Prostate gland (tissue), 2 donors: ENCODE measurements at regions not wholly inside any gene's neighbourhood (a gene's known extent, or its start where the extent isn't known, plus 50 kb on each side); places are given as distances from the start of the nearest gene placed in this dataset.

ENCODE experiments used
- DNase-seq: peaks from one replicate; pipeline ENCODE4 v3.0.0-alpha.2; 2019; ENCODE audit warnings: low spot score
- H3K27ac ChIP-seq, 2 donors: fragments of 200-600 bp; sonication (generic); 2 replicates each; pipeline ENCODE4 v1.5.1; 2017 to 2019
- H3K27me3 ChIP-seq: fragments of 200-600 bp; sonication (generic); replicated peaks from 2 replicates; pipeline ENCODE4 v1.5.1; 2019; ENCODE audit not compliant: insufficient read depth
- H3K36me3 ChIP-seq, 2 donors: fragments of 200-600 bp; sonication (generic); 1 replicate in 1 of 2; 2 replicates in 1 of 2; pipeline versions ENCODE4 v1.5.1 to v1.8.1; 2017 to 2019
- H3K4me1 ChIP-seq: fragments of 200-600 bp; sonication (generic); replicated peaks from 2 replicates; pipeline ENCODE4 v1.5.1; 2019
- H3K4me3 ChIP-seq, 2 donors: fragments of 200-600 bp; sonication (generic); 2 replicates each; pipeline ENCODE4 v1.5.1; 2017 to 2019
- H3K9me3 ChIP-seq: fragments of 200-600 bp; sonication (generic); 2 replicates; pipeline ENCODE4 v1.5.1; 2017
- CTCF ChIP-seq, 4 experiments: fragments of 200-600 bp in 2 of 4; fragments of 450-650 bp in 2 of 4; sonication (generic) in 2 of 4; IDR thresholded peaks; 1 replicate in 3 of 4; 2 replicates in 1 of 4; pipeline ENCODE4 v1.5.1; 2016 to 2019; ENCODE audit warnings: antibody characterized with exemption in 4 of 4, mild to moderate bottlenecking in 2 of 4, moderate library complexity in 2 of 4
- POLR2A ChIP-seq: fragments of 450-650 bp; IDR thresholded peaks from one replicate; pipeline ENCODE4 v1.6.1; 2016; ENCODE audit warnings: antibody characterized with exemption, mild to moderate bottlenecking
- POLR2AphosphoS5 ChIP-seq: sonication (generic); formaldehyde crosslinking; IDR thresholded peaks from one replicate; pipeline ENCODE4 v1.6.1; 2017; ENCODE audit warnings: antibody characterized with exemption
- WGBS: methylation state at CpG from one replicate; pipeline ENCODE4 v1.1.5; 2018; 5-methylcytosine and 5-hydroxymethylcytosine counted together
- intact Hi-C: fragments of 100-400 bp; cut with DNase I; formaldehyde crosslinking; loops from one replicate; pipeline ENCODE4 v1.14.2; 2022

DNA sequence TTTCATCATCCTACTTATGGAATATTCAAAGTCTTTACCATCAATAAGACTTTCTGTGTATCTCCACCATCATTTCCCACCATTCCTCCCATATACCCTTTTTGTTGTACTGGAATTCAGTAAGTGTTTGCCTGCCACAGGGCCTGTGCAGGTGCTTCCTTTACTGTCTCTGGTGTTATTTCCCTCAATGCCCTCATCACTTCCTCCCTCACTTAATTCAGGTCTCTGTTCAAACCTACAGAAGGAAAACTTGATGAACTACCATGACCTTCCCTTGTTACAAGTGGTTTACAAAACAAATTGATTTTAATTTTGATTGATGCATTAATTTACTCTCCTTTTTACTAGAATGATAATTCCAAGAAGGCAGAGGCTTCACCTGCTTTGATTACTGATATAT, 159.5 kb upstream of the FAT4 start:
- no peak overlapping the region for H3K27ac ChIP-seq
- no peak for DNase-seq
- H3K36me3 ChIP-seq = no peaks in the 10 kb centered on the region
- H3K27me3 ChIP-seq = no peaks in the 10 kb centered on the region
- H3K9me3 ChIP-seq = no peaks in the 10 kb centered on the region
- intact Hi-C loops = no loop called here
- H3K4me1 ChIP-seq = no peaks in the 10 kb centered on the region
- no peak overlapping the region for H3K4me3 ChIP-seq
- TF ChIP-seq CTCF (IDR thresholded peaks at IDR 0.05) (no peak), POLR2AphosphoS5 (no peak), POLR2A (no peak)

DNA sequence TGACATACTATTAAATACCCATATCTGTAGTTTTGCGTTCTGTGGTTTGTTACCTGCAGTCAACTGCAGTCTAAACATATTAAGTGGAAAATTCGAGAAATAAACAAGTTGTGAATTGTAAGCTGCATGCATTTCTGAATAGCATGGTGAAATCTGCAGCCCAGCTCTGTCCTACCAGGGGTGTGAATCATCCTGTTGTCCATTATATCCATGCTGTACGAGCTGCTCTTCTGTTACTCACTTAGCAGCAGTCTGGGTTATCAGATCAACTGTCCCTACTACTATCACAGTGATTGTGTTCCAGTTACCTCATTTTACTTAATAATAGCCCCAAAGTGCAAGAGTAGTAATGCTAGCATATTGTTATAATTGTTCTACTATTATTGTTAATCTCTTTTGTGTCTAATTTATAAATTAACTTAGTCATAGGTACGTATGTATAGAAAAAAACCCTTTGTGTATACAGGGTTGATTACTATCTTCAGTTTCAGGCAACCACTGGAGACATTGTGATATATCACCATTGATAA, 173.7 kb upstream of the FAT4 start:
- 70% methylated on average over 4 of the region's 4 CpGs for WGBS
- Histone ChIP-seq H3K27me3 (no peaks in the 10 kb centered on the region), H3K36me3 (no peaks in the 10 kb centered on the region), H3K4me3 (no peak overlapping the region), H3K27ac (no peak overlapping the region), H3K9me3 (no peaks in the 10 kb centered on the region), H3K4me1 (no peaks in the 10 kb centered on the region)
- DNase-seq = no peak
- intact Hi-C loops = no loop called here
- TF ChIP-seq POLR2AphosphoS5 (no peak), POLR2A (no peak), CTCF (IDR thresholded peaks at IDR 0.05) (no peak)

DNA sequence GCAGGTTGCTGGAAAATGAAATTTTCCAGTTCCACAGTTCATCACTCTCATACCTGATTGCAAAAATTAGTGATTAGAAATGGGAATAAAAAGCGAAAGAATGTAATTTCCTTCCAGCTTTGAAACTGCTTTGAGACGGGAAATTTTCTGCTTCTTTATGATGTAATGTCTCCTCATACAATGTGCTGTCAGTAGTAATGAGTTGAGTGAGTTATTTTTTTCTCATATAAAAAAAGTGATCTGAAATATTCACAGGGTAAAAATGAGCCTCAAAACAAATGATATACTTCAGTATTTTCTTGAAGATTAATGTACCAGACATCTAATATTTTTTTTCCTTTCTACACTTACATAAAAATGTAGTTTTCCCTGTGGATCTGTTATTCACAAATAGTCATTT, 179.1 kb upstream of the FAT4 start:
- H3K27me3 ChIP-seq = no peaks in the 10 kb centered on the region
- intact Hi-C loops = no loop called here
- 79% methylated on average over 2 of the region's 2 CpGs for WGBS
- H3K4me3 ChIP-seq = no peak overlapping the region
- no peak for DNase-seq
- no peak overlapping the region for H3K27ac ChIP-seq
- H3K4me1 ChIP-seq = no peaks in the 10 kb centered on the region
- H3K36me3 ChIP-seq = no peaks in the 10 kb centered on the region
- H3K9me3 ChIP-seq = no peaks in the 10 kb centered on the region
- no peak for TF ChIP-seq POLR2A
- no peak for TF ChIP-seq POLR2AphosphoS5
- no peak for TF ChIP-seq CTCF (IDR thresholded peaks at IDR 0.05)

DNA sequence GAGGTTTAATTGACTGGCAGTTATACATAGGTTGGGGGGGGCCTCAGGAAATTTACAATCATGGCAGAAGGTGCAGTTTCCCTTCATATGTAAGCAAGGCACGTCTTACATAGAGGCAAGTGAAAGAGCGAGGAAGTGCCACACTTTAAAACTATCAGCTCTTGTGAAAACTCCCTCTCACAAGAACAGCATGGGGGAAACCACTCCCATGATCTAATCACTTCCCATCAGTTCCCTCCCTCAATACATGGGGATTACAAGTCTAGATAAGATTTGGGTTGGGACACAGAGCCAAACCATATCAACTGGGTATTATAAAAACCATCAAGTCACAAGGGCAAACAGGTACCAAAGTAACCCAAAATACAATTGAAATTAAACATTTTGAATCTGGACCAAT, 182.0 kb upstream of the FAT4 start:
- TF ChIP-seq POLR2A (no peak), CTCF (IDR thresholded peaks at IDR 0.05) (no peak), POLR2AphosphoS5 (no peak)
- no peaks in the 10 kb centered on the region for H3K4me1 ChIP-seq
- H3K36me3 ChIP-seq = no peaks in the 10 kb centered on the region
- H3K27me3 ChIP-seq = no peaks in the 10 kb centered on the region
- H3K27ac ChIP-seq = no peak overlapping the region
- intact Hi-C loops = no loop called here
- H3K4me3 ChIP-seq = no peak overlapping the region
- H3K9me3 ChIP-seq = no peaks in the 10 kb centered on the region
- WGBS = 90% methylated on average over 2 of the region's 2 CpGs
- no peak for DNase-seq

GRCh38 chr4:125131891-125132680, 182.7 kb upstream of the FAT4 start:
- DNase-seq = no peak
- no peak for TF ChIP-seq POLR2AphosphoS5
- TF ChIP-seq POLR2A = no peak
- TF ChIP-seq CTCF (IDR thresholded peaks at IDR 0.05) = no peak
- Histone ChIP-seq H3K36me3 (no peaks in the 10 kb centered on the region), H3K4me3 (no peak overlapping the region), H3K4me1 (no peaks in the 10 kb centered on the region), H3K27me3 (no peaks in the 10 kb centered on the region), H3K9me3 (no peaks in the 10 kb centered on the region), H3K27ac (no peak overlapping the region)
- intact Hi-C loops = no loop called here
- WGBS = 85% methylated on average over 2 of the region's 2 CpGs
